Astrocyte of the hippocampus (primary cell): ENCODE measurements at regions not wholly inside any gene's neighbourhood (a gene's known extent, or its start where the extent isn't known, plus 50 kb on each side); places are given as distances from the start of the nearest gene placed in this dataset.

Experiments used
- DNase-seq: peaks from one replicate; pipeline ENCODE4 v3.0.0; 2011; ENCODE audit warnings: low read depth, low spot score

DNA sequence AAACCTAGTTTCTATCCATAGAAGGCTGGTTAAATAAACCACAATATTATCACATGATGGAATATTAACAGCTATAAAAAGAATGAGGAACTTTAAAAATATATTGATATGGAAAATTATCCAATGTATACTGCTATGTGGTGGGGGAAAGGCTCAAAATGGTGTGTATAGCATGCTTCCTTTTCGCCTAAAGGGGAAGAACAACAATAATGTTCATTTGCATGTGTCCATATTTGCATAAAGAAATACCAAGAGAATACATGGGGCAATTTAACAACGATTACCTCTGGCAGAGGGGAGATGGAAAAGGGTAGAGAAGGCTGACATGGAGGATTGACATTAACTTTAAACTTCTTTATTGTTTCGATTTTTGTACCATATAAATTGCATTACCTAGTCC, 121.3 kb upstream of the PARP11 start:
- DNase-seq = no peak

DNA sequence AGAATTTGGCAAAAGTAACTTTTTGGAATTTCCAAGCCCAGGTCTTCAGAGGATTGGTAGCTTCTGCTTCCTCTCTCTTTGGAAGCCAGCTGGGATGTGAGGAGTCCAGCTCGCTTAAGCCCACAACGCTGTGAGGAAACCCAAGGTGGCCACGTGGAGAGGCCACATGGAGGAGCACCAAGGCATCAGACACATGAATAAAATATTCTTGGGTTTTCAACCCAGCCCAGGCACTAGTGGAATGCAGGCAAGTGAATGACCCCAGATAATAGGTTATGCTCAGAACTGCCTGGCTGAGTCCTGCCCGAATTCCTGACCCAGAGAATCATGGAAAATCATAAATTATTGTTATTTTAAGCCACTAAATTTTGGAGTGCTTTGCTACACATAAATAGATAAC, 119.7 kb upstream of the PARP11 start:
- no peak for DNase-seq

DNA sequence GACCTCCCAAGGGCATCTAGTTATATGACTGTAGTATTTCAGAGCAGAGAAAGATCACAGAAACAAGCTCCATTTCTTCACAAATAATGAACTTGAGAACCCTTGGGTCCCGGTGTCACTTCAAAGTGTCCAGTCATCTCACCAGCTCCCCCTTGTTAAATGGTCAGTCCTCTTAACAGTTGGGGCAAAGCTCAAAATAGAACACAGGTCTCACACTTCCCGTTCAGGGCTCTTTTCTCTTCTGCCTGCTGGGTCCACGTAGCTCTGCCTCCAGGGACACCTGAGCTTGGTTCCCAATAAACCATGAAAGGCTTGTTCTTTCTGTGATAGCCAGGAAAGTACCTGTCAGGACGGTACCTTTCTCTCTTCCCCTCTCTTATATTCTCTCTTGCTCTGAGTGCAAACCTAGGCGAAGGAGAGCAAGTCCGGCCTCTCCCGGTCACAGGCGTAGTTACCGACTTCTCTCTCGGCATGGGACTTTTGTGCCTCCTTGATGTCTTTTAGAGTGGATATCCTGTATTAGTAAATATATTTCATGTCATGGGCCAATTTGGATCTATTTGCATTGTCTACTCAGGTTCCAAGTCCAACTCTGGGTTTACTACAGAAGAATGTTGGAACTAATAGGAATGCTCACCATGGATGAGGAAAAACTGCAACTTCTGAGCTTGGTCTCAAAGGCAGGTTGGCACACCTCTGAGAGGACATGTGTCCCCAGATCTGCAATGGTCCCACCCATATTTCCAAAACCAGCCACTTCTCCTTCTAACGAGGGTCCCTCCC, 118.8 kb upstream of the PARP11 start:
- DNase-seq = no peak

- no peak for DNase-seq
Measured at GRCh38 chr12:3990501-3991280, 117.5 kb upstream of the PARP11 start.

- DNase-seq = no peak
Measured at GRCh38 chr12:3989218-3989550, 116.0 kb upstream of the PARP11 start.

DNA sequence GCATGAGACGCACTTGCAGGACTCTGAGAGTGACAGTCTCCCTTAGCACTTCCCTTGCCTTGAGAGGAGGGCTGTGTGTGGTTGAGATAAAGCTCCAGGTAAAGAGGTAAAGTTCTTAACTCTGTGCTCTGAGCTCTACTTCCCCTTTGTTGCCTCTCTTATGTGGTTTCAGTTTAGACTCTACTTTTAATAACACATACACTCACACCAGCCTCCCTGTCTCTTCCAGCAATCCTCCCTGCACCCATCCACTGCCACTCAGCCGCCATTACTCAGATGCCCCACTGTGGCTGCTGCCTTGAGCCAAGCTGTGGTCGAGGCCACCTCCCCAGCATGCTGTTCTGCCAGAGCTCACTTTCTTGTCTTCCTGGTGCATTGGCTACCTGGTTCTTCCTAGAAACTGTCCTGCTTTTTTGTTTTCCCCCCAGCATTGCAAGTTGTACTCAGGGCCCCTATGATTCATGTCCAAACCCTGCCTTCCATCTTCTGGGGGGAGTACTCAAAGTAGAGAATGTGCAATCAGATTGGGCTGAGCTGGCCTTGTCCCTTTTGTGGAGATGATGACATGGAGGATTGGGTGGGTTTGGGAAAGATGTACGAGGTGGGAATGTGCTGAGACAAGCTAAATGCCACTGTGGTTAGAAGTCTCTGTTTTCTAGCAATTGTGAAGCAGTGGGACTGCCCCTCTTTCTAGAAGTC, 115.5 kb upstream of the PARP11 start:
- peak; percentile 20 for DNase-seq

GRCh38 chr12:3987571-3987970, 114.4 kb upstream of the PARP11 start:
- DNase-seq = no peak

GRCh38 chr12:3980504-3981272, 107.5 kb upstream of the PARP11 start:
- no peak for DNase-seq

DNA sequence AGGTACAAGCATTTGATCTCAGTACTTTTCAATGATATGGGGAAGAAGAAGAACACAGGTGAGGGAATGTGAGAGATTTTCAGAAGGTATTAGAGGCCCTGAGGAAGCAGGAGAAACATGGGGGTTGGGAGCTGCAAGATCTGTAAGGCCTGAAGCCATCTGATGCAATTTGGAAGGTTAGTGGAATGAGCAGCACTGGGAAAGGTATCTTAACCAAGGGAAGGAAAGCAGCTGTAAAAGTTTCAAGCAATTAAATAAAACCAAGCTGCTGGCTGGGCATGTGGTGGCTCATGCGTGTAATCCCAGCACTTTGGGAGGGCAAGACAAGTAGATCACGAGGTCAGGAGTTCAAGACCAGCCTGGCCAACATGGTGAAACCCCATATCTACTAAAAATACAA, 104.4 kb upstream of the PARP11 start:
- DNase-seq = no peak

DNA sequence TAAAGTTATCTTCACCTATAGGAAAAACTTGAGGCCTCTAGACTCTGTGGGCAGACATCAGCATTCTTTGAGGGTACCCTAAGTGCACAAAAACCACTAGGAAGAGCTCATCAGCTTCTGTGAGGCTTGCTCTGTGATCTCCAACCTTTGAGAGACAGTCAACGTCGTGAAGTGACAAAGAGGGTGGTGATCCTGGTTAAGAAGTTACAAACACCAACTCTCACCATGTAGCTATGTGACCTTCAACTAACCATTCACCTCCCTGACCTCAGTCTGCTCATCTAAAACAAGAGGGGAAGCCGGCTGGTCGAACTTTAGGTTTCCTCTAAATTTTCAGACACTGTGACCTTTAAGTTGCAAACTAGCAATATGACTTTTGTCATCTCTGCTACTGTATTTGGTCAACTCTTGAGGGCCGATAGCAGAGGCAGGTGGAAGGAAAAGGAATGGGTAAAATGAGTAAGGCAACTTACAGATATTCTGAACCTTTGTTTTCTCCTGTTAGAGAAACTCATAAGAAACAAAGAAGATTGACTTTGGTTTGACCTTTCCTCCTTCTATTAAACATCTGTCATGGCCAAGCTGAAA, 103.2 kb upstream of the PARP11 start:
- no peak for DNase-seq

DNA sequence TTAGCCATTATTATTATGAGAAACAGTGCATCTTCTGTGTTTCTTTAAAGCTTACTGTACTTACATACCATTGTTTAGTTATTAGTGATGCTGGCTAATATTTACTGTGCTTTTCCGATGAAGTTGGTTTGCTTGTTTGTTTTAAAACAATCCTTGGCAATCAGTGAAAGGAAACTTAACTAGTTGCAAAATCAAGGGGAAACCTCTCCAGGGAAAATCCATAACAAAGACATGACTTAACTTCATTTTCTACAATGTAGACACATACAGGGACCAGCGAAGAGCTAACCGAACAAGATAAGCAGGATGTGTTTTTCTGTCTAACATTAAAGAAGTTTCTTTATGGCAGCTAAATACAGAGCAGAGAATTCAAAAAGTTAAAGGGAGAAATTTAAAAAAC, 102.5 kb upstream of the PARP11 start:
- no peak for DNase-seq

DNA sequence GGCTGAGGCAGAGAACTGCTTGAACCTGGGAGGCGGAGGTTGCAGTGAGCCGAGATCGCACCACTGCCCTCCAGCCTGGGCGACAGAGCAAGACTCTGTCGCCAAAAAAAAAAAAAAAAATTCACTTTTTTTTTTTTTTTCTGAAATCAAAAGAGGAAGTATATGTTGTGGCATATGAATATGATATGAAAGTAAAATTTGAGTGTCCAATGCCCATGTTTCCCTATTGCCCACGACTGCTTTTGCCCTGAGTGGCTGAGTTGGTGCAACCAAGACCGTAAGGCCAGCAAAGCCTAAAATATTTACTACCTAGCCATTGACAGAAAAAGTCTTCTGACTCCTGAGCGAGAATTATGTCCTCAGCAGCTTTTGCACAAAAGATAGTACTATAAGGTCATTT, 101.7 kb upstream of the PARP11 start:
- no peak for DNase-seq

GRCh38 chr12:3973973-3974644, 100.9 kb upstream of the PARP11 start:
- no peak for DNase-seq

DNA sequence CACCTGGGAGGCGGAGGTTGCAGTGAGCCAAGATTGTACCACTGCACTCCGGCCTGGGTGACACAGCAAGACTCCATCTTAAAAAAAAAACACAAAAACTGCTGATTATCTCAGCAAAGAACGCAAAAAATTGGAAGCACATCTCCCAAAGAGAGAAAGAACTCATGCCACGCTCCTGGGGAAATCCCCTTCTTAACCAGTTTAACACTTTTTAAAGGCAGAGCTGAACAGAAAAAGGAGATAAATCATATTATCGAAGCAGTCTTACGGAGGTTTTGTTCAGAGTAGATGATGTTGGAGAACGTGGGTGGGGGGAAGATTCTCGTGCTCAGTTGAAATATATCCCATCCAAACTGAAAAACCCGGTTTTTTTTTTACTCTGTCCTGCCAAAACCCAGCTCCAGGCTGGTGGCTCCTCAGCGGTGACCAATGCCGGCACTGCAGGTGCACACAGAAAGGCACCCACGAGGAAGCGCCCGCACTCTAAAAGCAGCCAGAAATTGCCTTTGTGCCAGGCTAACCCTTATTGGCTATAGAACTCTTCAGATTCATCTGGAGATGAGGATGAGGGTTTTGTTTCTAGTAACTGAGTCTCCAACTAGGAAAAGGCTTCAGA, 100.2 kb upstream of the PARP11 start:
- DNase-seq = no peak

GRCh38 chr12:3972576-3972975, 99.4 kb upstream of the PARP11 start:
- no peak for DNase-seq

- DNase-seq = no peak
Measured at GRCh38 chr12:3968523-3968922, 95.3 kb upstream of the PARP11 start.

DNA sequence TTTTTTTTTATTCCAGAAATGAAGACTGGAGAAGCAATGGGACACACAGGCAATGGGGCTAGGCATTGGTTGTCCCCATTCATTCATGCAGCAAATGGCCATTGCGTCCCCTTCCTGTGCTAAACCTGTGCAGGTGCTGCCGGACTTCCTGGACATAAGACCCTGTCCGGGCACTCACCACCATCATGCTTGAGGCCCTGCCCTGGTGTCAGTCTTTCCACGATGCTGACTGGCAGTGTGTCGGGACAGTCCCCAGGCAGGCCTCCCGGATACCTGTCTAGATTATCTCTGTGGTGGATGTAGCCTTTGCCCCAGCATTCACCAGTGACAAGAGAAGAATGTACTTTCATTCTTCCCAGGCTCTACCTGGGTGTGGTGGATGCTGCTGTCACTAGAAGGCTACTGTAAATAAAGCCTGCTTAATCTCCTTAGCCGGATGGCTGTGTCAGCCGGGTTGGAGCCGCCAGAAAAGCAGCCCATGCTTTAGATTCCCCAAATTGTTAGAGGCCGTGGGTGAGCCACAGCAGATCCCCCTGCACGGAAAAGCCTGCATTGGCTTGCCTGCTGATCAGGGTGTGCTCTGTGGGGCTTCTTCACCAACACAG, 94.5 kb upstream of the PARP11 start:
- peak; percentile 43 for DNase-seq

GRCh38 chr12:3966376-3966775, 93.2 kb upstream of the PARP11 start:
- no peak for DNase-seq

DNA sequence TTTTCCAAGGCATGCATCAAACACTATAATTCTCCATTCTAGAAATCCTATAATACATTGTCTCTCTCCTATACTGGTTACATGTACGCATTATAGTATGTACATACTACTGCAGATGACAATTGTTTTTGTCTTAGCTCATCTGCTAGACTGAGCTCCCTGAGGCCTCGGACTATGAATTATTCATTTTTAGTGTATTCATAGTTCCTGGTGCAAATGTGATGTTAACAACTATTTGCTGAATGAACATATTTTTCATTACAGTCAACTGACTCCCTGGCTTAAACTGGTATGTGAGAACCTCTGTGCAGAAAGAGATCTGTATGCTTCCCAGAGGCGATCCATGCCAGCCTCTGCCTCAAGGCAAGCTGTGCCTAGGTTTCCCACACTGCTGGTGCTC, 91.8 kb upstream of the PARP11 start:
- DNase-seq = no peak

GRCh38 chr12:3964439-3964838, 91.2 kb upstream of the PARP11 start:
- no peak for DNase-seq
